Progenitor cell of endocrine pancreas (in vitro differentiated cells): ENCODE measurements at regions not wholly inside any gene's neighbourhood (a gene's known extent, or its start where the extent isn't known, plus 50 kb on each side); places are given as distances from the start of the nearest gene placed in this dataset.

Experiments
- DNase-seq: peaks from one replicate; pipeline ENCODE4 v3.0.0; 2021; ENCODE audit warnings: low spot score; ENCODE audit not compliant: unreplicated experiment
- H3K27ac Mint-ChIP-seq: 2 replicates; pipeline ENCODE4 v1.8.0; 2021; ENCODE audit warnings: mild to moderate bottlenecking, moderate library complexity, mixed read lengths
- H3K27me3 Mint-ChIP-seq: 2 replicates; pipeline ENCODE4 v1.8.0; 2021; ENCODE audit warnings: mixed read lengths
- H3K36me3 Mint-ChIP-seq: 2 replicates; pipeline ENCODE4 v1.8.0; 2022; ENCODE audit warnings: mixed read lengths; ENCODE audit not compliant: insufficient read depth
- H3K4me1 Mint-ChIP-seq: 2 replicates; pipeline ENCODE4 v1.8.0; 2021; ENCODE audit warnings: low read depth, mixed read lengths
- H3K4me3 Mint-ChIP-seq: 2 replicates; pipeline ENCODE4 v1.8.0; 2021; ENCODE audit warnings: low read depth, mild to moderate bottlenecking, moderate library complexity, mixed read lengths
- H3K9me3 Mint-ChIP-seq: 2 replicates; pipeline ENCODE4 v1.8.0; 2021; ENCODE audit warnings: low read depth, mixed read lengths
- CTCF ChIP-seq: fragments of 200-600 bp; sonication (generic); IDR thresholded peaks from one replicate; pipeline ENCODE4 v1.5.0; 2021; ENCODE audit warnings: antibody characterized with exemption, mild to moderate bottlenecking; ENCODE audit not compliant: unreplicated experiment

- H3K9me3 Mint-ChIP-seq, result no peaks in the 10 kb centered on the region
- no peak for DNase-seq
- peaks cover 10% of the 10 kb centered on the region for H3K27me3 Mint-ChIP-seq
- H3K4me3 Mint-ChIP-seq, result no peak overlapping the region
- H3K36me3 Mint-ChIP-seq, result no peaks in the 10 kb centered on the region
- no peak for TF ChIP-seq CTCF
- no peak overlapping the region for H3K27ac Mint-ChIP-seq
- no peaks in the 10 kb centered on the region for H3K4me1 Mint-ChIP-seq
These were observed 57.3 kb downstream of the EVX1 start for GRCh38 chr7:27299861-27300260.

DNA sequence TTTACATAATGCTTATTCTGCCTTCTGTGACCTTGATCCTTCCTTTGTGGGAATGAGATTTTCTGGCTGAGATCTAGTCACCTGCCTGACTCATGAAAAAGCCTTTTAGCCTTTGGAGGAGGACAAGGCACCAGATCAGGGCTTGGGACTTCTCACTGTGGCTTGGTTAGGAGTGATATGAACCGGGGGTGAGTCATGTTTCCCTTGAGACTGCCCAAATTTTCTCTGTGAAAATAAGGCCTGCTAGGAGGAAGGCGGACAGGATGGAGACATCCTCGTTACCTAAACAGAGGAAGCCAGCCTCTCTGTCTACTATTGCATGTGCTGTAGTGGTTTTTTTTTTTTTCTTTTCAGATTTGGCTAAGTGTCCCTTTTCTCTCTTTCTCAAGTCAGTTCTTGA is 57.8 kb downstream of the EVX1 start:
- Mint-ChIP-seq H3K27ac (no peak overlapping the region), H3K36me3 (no peaks in the 10 kb centered on the region), H3K4me3 (no peak overlapping the region), H3K4me1 (no peaks in the 10 kb centered on the region), H3K27me3 (peaks cover 6% of the 10 kb centered on the region), H3K9me3 (no peaks in the 10 kb centered on the region)
- no peak for DNase-seq
- TF ChIP-seq CTCF, result no peak

- Mint-ChIP-seq H3K4me1 (no peaks in the 10 kb centered on the region), H3K27me3 (no peaks in the 10 kb centered on the region), H3K9me3 (no peaks in the 10 kb centered on the region), H3K36me3 (no peaks in the 10 kb centered on the region), H3K4me3 (no peak overlapping the region), H3K27ac (no peak overlapping the region)
- no peak for TF ChIP-seq CTCF
- no peak for DNase-seq
These were observed 60.0 kb downstream of the EVX1 start for GRCh38 chr7:27302590-27302989.

DNA sequence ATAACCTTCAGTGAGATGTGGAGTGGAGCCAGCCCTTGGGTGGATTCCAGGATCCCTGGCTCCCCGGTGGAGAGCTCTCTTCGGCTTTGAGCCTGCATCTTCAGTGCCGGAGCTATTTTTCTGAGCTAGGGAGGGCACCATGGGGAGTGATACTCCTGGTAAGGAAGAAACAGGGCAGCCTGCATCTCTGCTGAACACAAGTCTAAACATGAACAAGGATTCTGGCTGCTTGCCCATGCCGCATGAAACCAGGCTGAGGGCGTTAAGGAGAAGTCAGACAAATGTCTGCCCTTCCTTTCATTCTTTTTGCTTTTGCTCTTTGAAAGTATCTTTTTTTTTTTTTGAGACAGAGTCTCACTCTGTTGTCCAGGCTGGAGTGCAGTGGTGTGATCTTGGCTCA is 60.4 kb downstream of the EVX1 start:
- Mint-ChIP-seq H3K36me3 (no peaks in the 10 kb centered on the region), H3K4me3 (no peak overlapping the region), H3K27me3 (no peaks in the 10 kb centered on the region), H3K27ac (no peak overlapping the region), H3K9me3 (no peaks in the 10 kb centered on the region), H3K4me1 (no peaks in the 10 kb centered on the region)
- no peak for DNase-seq
- no peak for TF ChIP-seq CTCF

DNA sequence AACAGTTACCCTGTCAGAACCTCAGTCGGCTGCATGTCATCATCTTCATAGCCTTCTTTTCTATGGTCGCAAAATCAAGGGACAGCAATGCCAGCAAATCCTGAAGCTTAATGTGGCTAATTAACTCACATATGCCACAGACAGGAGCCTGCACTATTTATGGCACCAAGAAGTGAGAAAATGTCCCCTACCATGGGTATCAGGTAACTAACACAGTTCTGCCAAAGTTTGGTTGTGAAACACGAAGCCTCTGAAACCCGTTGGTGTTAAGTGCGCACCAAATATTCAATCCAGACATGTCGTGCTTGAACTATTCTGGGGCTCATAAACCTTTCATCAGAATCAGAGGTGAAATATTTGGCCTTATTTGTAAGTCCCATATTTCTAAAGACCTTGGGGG is 63.3 kb downstream of the EVX1 start:
- no peaks in the 10 kb centered on the region for H3K4me1 Mint-ChIP-seq
- no peaks in the 10 kb centered on the region for H3K36me3 Mint-ChIP-seq
- no peaks in the 10 kb centered on the region for H3K27me3 Mint-ChIP-seq
- no peak for DNase-seq
- TF ChIP-seq CTCF, result no peak
- H3K4me3 Mint-ChIP-seq, result no peak overlapping the region
- H3K9me3 Mint-ChIP-seq, result no peaks in the 10 kb centered on the region
- no peak overlapping the region for H3K27ac Mint-ChIP-seq
